H9 (cell line): ENCODE measurements at regions not wholly inside any gene's neighbourhood (a gene's known extent, or its start where the extent isn't known, plus 50 kb on each side); places are given as distances from the start of the nearest gene placed in this dataset.
A peak's percentile ranks its signal among the peaks of the same experiment; 100 is the strongest.

ENCODE experiments used
- DNase-seq: peaks from one replicate; pipeline ENCODE4 v3.0.0-alpha.2; 2017
- H2AFZ ChIP-seq: one replicate; pipeline ENCODE4 v1.6.1; 2013; ENCODE audit warnings: mild to moderate bottlenecking, low read length, control low read depth, moderate library complexity
- H2AK5ac ChIP-seq: 2 replicates; pipeline ENCODE4 v1.6.1; 2013; ENCODE audit warnings: low read length, control low read depth, mixed read lengths; ENCODE audit not compliant: insufficient read length
- H2BK120ac ChIP-seq: one replicate; pipeline ENCODE4 v1.6.1; 2013; ENCODE audit warnings: low read depth, mild to moderate bottlenecking, low read length, control low read depth, inconsistent platforms; ENCODE audit not compliant: poor library complexity, severe bottlenecking
- H2BK12ac ChIP-seq: 2 replicates; pipeline ENCODE4 v1.6.1; 2013; ENCODE audit warnings: low read length, control low read depth, mixed read lengths, low read depth; ENCODE audit not compliant: insufficient read length
- H2BK15ac ChIP-seq: 2 replicates; pipeline ENCODE4 v1.6.1; 2013; ENCODE audit warnings: low read depth, low read length, control low read depth
- H2BK20ac ChIP-seq: one replicate; pipeline ENCODE4 v1.6.1; 2013; ENCODE audit warnings: low read depth, mild to moderate bottlenecking, low read length, control low read depth, inconsistent platforms; ENCODE audit not compliant: poor library complexity, severe bottlenecking
- H2BK5ac ChIP-seq: 2 replicates; pipeline ENCODE4 v1.6.1; 2013; ENCODE audit warnings: low read length, control low read depth, mixed read lengths; ENCODE audit not compliant: insufficient read length
- H3K14ac ChIP-seq: 2 replicates; pipeline ENCODE4 v1.6.1; 2013; ENCODE audit warnings: low read length, control low read depth; ENCODE audit not compliant: insufficient read depth
- H3K18ac ChIP-seq: 2 replicates; pipeline ENCODE4 v1.6.1; 2013; ENCODE audit warnings: low read depth, mild to moderate bottlenecking, mixed read lengths, low read length, control low read depth; ENCODE audit not compliant: insufficient read length
- H3K23ac ChIP-seq: 2 replicates; pipeline ENCODE4 v1.6.1; 2013; ENCODE audit warnings: low read length, control low read depth, mixed read lengths, low read depth; ENCODE audit not compliant: insufficient read length
- H3K23me2 ChIP-seq: 2 replicates; pipeline ENCODE4 v1.6.1; 2013; ENCODE audit warnings: low read depth, mild to moderate bottlenecking, mixed read lengths, low read length, control low read depth; ENCODE audit not compliant: insufficient read length, poor library complexity, severe bottlenecking
- H3K27ac ChIP-seq: 2 replicates; pipeline ENCODE4 v1.5.1; 2013; ENCODE audit warnings: low read length, control low read depth, mixed read lengths, low read depth; ENCODE audit not compliant: insufficient read length
- H3K27me3 ChIP-seq: 2 replicates; pipeline ENCODE4 v1.6.1; 2013; ENCODE audit warnings: low read length, control low read depth, inconsistent platforms; ENCODE audit not compliant: insufficient read depth
- H3K4ac ChIP-seq: 2 replicates; pipeline ENCODE4 v1.6.1; 2013; ENCODE audit warnings: low read depth, mild to moderate bottlenecking, control low read depth, inconsistent platforms, low read length, moderate library complexity
- H3K4me1 ChIP-seq: 2 replicates; pipeline ENCODE4 v1.6.1; 2013; ENCODE audit warnings: low read length, control low read depth, inconsistent platforms; ENCODE audit not compliant: insufficient read depth
- H3K4me2 ChIP-seq: 2 replicates; pipeline ENCODE4 v1.6.1; 2013; ENCODE audit warnings: low read length, control low read depth, mixed read lengths; ENCODE audit not compliant: insufficient read length, insufficient read depth
- H3K56ac ChIP-seq: 2 replicates; pipeline ENCODE4 v1.6.1; 2013; ENCODE audit warnings: low read depth, mild to moderate bottlenecking, mixed read lengths, low read length, control low read depth; ENCODE audit not compliant: insufficient read length
- H3K79me1 ChIP-seq: 2 replicates; pipeline ENCODE4 v1.6.1; 2013; ENCODE audit warnings: low read depth, mild to moderate bottlenecking, moderate library complexity, low read length, control low read depth, inconsistent platforms; ENCODE audit not compliant: insufficient read depth, poor library complexity, severe bottlenecking
- H3K79me2 ChIP-seq: 2 replicates; pipeline ENCODE4 v1.6.1; 2013; ENCODE audit warnings: low read length, control low read depth, inconsistent platforms; ENCODE audit not compliant: insufficient read depth
- H3K9ac ChIP-seq: 2 replicates; pipeline ENCODE4 v1.6.1; 2013; ENCODE audit warnings: low read length, control low read depth, mixed read lengths; ENCODE audit not compliant: insufficient read length; ENCODE audit errors: extremely low read depth
- H3K9me3 ChIP-seq: one replicate; pipeline ENCODE4 v1.6.1; 2013; ENCODE audit warnings: low read depth, low read length, inconsistent platforms; ENCODE audit not compliant: control insufficient read depth
- H3T11ph ChIP-seq: one replicate; pipeline ENCODE4 v1.6.1; 2013; ENCODE audit warnings: mild to moderate bottlenecking, low read length, control low read depth, inconsistent platforms
- H4K20me1 ChIP-seq: one replicate; pipeline ENCODE4 v1.6.1; 2013; ENCODE audit not compliant: control insufficient read depth, insufficient read length, insufficient read depth
- H4K5ac ChIP-seq: 2 replicates; pipeline ENCODE4 v1.6.1; 2013; ENCODE audit warnings: low read depth, mild to moderate bottlenecking, mixed read lengths, low read length, control low read depth; ENCODE audit not compliant: insufficient read length
- H4K8ac ChIP-seq: replicated peaks from 2 replicates; pipeline ENCODE4 v1.6.1; 2013; ENCODE audit warnings: low read length, control low read depth, mixed read lengths, low read depth; ENCODE audit not compliant: insufficient read length
- H4K91ac ChIP-seq: 2 replicates; pipeline ENCODE4 v1.6.1; 2013; ENCODE audit warnings: low read depth, mild to moderate bottlenecking, moderate library complexity, mixed read lengths, low read length, control low read depth; ENCODE audit not compliant: insufficient read length
- H3K27ac Mint-ChIP-seq, 3 experiments: 2 replicates in 2 of 3; 3 replicates in 1 of 3; pipeline ENCODE4 v1.8.0; 2020 to 2021; ENCODE audit warnings: mixed read lengths in 3 of 3, mild to moderate bottlenecking in 1 of 3, moderate library complexity in 1 of 3
- H3K27me3 Mint-ChIP-seq: 2 replicates; pipeline ENCODE4 v1.8.0; 2021; ENCODE audit warnings: low read depth, mild to moderate bottlenecking, moderate library complexity, mixed read lengths
- H3K36me3 Mint-ChIP-seq, 3 experiments: 2 replicates in 2 of 3; 3 replicates in 1 of 3; pipeline ENCODE4 v1.8.0; 2020 to 2021; ENCODE audit warnings: low read depth in 3 of 3, mixed read lengths in 3 of 3; ENCODE audit not compliant: insufficient read depth in 1 of 3
- H3K4me1 Mint-ChIP-seq, 2 experiments: 2 replicates each; pipeline ENCODE4 v1.8.0; 2020; ENCODE audit warnings: mixed read lengths in 2 of 2
- H3K4me3 Mint-ChIP-seq, 2 experiments: 2 replicates in 1 of 2; 3 replicates in 1 of 2; pipeline ENCODE4 v1.8.0; 2020 to 2021; ENCODE audit warnings: mild to moderate bottlenecking in 2 of 2, mixed read lengths in 2 of 2, moderate library complexity in 1 of 2
- H3K9me3 Mint-ChIP-seq, 2 experiments: 2 replicates in 1 of 2; 3 replicates in 1 of 2; pipeline ENCODE4 v1.8.0; 2020; ENCODE audit warnings: mild to moderate bottlenecking in 2 of 2, mixed read lengths in 2 of 2, moderate library complexity in 1 of 2
- CTCF ChIP-seq: fragments of 200-600 bp; sonication (generic); conservative IDR thresholded peaks from 3 replicates; pipeline ENCODE4 v1.8.0; 2021; ENCODE audit warnings: antibody characterized with exemption, mild to moderate bottlenecking
- WGBS: extraction: QIAGEN DNeasy Blood & Tissue Kit; methylation state at CpG from one replicate; pipeline ENCODE4 v1.1.7; 2013; ENCODE audit warnings: missing lambda C conversion rate, low lambda C conversion rate, mixed read lengths; ENCODE audit not compliant: insufficient read length; ENCODE audit errors: extremely low coverage; 5-methylcytosine and 5-hydroxymethylcytosine counted together

DNA sequence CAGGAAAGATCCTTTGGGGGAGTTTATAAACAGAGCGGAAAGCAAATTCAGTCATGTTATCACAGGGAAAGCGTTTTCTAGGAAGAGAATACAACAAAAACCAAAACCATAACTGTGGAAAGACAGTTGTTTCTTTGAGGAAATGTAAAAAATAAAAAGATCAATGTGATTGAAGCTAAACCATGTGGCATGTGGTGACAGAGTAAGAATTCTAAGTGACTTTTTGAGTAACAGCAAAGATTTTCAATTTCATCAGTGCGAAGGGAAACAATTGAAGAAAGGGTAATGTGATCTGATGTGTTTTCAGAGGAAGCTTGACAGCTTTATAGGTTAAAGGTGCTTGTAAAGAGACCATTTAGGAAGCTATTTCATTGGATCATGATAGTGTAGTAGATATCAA lies 575.9 kb upstream of the CHORDC1 start:
- Histone ChIP-seq H3K18ac (no peak overlapping the region), H3K4me1 (no peaks in the 10 kb centered on the region; the same call in 1 of the 2 replicates), H2AFZ (no peak overlapping the region), H2AK5ac (no peak overlapping the region), H3K14ac (no peak overlapping the region), H3T11ph (no peak overlapping the region), H3K9ac (no peak overlapping the region), H2BK20ac (no peak overlapping the region), H3K4ac (no peak overlapping the region), H3K56ac (no peak overlapping the region), H4K20me1 (no peaks in the 10 kb centered on the region), H2BK5ac (no peak overlapping the region), H3K4me2 (no peak overlapping the region), H3K79me1 (no peaks in the 10 kb centered on the region), H3K27me3 (no peaks in the 10 kb centered on the region), H3K9me3 (no peaks in the 10 kb centered on the region), H3K79me2 (no peaks in the 10 kb centered on the region), H3K23ac (no peak overlapping the region), H4K5ac (no peak overlapping the region), H2BK15ac (no peak overlapping the region), H4K8ac (no peak overlapping the region), H3K27ac (no peak overlapping the region), H2BK120ac (no peak overlapping the region), H2BK12ac (no peak overlapping the region), H4K91ac (no peak overlapping the region), H3K23me2 (no peaks in the 10 kb centered on the region)
- Mint-ChIP-seq H3K27ac (peak overlapping the region in 1 of 3 experiments; percentile 3; a peak in 1 of 7 replicates), H3K36me3 (no peaks in the 10 kb centered on the region), H3K9me3 (no peaks in the 10 kb centered on the region), H3K4me3 (no peak overlapping the region), H3K27me3 (no peaks in the 10 kb centered on the region), H3K4me1 (peaks cover 19 to 25% of the 10 kb centered on the region in 2 experiments)
- DNase-seq, result no peak
- no CpG with 5 or more reads among the region's 3 CpGs for WGBS
- no peak for TF ChIP-seq CTCF
